T-helper 2 cell treated with Interferon-gamma antibody and Interleukin-4, amounts not matched to agents 100 ng/mL and 5 ng/mL, for 36 hours (primary cell): ENCODE measurements at regions not wholly inside any gene's neighbourhood (a gene's known extent, or its start where the extent isn't known, plus 50 kb on each side); places are given as distances from the start of the nearest gene placed in this dataset.
"Not testable (repeated sequence)": the region's sequence is repeated elsewhere in the genome, so short reads cannot be mapped to it uniquely, and the experiment has no call there.

ENCODE experiments used
- intact Hi-C: fragments of 100-400 bp; cut with micrococcal nuclease; formaldehyde crosslinking; loops from one replicate; pipeline ENCODE4 v1.15.1; 2023

DNA sequence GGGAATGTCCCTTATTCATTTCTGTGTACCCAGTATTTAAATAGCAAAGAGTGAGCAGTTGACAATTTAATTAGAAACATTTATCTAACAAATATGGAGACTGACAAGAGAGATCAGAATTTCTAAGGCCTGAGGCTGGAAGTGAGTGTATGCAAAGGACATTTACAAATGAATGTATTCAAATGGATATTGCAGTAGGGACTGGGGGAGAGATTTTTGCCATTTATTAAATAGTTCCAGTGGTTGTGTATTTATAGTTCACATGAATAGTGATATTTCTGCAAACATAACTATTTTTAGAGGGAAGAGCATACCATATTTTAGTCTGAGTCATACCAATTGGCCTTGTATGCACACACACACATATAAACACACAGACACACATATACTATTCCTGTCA, 592.4 kb downstream of the GLUD2 start:
- intact Hi-C loops = no loop called here

DNA sequence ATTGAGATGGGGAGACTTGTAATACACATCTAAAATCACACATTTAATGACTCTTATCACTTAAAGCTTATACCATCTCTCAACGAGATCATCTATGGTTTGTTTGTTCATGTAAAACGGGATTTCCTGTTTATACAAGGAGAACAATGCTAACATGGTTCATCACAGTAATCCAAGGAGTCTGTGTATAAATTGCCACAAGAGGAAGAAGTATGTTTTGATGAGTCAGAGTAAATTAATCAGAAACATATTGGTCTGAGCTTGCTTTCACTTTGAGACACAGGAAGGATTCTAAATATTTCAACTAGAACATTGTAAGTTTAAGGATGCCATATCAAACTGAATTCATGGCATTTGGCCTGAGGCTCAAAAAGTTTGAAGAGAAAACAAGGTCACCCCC, 594.1 kb downstream of the GLUD2 start:
- intact Hi-C loops = no loop called here

DNA sequence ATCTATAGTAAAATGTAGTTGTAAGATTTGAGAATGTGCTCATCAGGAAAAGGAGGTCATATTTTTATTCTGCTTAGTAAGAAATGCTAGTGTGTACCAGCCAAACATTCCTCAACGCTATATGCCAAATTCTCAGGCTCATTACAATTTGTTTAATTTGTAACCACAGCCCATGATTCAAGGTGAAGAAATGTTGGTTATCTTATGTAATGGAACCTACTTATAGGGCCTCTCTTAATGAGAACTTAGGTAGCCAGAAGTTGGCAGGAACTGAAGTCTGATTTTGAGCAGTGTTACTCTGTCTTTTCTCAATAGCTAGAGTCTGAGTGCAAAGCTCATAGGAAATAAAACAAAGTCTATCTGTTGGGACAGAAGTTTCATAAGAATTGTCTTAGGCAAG, 595.0 kb downstream of the GLUD2 start:
- intact Hi-C loops = no loop called here

DNA sequence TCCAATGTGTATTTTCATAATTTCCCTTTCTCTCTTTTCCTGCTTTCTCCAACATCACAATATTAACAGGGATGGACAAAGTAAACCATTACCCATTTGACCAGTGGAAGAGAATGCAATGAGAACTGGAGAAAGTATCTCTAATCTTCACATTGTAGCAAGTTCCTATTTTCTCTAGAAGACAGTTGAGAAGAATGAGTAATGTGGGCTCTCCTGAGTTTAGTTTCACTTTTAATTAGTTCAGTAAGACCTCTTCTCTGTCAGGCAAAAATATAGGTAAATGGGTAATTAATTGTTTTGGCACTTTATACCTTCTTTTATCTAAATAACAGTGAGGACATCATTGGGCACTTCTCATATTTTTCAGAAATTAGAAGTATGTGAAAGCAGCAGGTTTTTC, 602.0 kb downstream of the GLUD2 start:
- intact Hi-C loops = no loop called here

DNA sequence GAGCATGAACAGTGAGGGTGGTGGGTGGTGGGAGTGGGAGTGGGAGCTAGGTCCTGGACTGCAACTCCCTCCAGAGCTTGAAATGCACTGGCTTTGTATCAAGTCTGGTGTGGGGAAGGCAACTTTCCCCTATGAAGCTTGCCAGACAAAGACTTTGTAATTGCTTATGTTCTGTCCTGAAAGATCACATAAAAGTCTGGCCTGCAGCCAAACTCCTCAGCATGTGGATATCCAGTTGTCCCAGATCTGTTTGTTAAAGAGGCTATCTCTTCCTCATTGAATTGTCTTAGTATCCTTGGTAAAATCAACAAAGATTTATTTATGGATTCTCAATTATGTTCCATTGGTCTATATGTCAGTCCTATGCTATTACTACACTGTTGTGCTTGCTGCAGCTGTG, 607.9 kb downstream of the GLUD2 start:
- intact Hi-C loops = no loop called here

DNA sequence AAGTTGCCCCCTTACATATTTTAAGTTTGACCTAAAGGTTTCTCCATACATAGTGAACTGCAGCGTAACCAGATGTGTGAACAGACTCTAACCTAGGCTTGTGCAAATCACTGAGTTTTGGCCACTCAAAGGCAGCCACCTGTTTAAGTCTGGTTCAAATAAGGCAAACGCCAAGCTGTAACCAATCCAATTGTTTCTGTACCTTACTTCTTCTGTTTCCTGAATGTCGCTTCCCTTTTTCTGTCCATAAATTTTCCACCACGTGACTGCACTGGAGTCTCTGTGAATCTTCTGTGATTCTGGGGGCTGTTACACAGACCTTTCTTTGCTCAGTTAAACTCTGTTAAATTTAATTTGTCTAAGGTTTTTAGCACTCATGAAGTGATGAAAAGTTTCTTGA, 618.8 kb downstream of the GLUD2 start:
- intact Hi-C loops = no loop called here

DNA sequence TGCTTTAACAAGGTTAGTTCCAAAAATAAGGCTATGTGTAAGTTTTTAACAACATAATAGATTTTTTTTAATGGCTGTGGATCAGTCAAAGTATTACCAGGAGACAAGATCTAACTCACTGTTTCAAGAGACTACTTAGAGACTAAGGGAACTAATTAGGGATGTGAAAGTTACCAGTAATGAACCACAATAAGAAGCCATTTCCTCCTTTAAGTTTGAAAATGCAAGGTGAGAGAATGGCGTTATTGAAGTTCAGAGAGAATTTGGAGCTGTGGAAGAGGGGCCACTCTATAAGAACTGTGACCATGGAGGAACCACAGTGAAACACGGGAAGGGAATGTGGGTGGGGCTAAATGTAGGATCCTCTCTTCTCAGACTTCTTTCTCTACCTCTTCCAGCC, 624.2 kb downstream of the GLUD2 start:
- intact Hi-C loops = no loop called here

DNA sequence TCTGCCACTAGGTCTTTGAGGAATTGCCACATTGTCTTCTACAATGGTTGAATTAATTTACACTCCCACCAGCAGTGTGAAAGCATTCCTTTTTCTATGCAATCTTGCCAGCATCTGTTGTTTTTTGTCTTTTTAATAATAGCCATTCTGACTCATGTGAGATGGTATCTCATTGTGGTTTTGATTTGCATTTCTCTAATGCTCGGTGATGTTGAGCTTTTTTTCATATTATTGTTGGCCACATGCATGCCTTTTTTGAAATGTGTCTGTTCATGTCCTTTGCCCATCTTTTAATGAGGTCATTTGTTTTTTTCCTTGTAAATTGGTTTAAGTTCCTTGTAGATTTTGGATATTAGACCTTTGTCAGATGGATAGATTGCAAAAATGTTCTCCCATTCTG, 661.8 kb downstream of the GLUD2 start:
- intact Hi-C loops = not testable (repeated sequence)

DNA sequence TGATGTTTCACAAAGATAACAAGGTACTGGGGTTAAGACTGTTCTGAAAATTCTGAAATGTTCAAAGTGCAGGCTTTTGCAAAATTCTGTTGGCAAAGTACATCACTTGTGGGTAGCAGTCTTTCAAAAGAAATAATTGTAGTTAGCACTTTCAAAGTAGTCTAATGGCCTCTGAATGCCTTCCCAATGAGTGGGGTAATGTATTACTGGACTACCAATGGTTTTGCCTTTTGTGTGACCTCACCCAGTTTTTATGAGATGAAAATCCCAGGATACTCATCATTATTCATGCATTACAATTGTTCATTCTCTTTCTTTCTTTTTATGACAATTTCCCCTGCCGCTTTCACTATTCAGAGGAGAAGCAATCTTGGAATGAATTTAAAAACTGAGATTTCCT, 686.1 kb downstream of the GLUD2 start:
- intact Hi-C loops = no loop called here

DNA sequence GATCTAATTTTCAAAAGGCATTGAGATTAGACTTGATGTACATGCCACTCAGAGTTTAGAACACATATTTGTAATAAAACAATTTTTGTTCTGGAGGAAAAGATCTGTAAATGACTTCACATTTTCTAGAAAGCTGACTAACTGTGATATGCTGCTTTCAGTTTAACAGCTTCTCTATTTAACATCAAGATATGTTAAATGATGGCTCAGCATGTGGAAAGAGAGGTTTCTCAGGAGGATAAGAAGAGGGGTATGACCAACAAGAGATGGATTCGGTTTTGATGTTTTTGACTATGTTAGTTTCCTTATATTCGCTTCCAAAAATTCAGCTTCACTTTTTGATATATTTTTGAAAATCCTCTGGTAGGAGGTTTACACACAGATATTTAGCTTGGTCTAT, 698.7 kb downstream of the GLUD2 start:
- intact Hi-C loops = no loop called here

DNA sequence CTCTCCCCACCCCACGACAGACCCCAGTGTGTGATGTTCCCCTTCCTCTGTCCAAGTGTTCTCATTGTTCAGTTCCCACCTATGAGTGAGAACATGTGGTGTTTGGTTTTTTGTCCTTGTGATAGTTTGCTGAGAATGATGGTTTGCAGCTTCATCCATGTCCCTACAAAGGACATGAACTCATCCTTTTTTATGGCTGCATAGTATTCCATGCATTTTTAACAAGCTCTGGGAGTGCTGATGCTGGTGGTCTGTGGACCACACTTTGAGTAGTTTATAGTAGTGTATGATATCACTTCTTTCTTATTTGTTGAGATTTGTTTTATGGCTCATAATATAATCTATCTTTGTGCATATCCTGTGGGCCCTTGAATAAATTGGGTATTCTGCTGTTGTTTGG, 706.2 kb downstream of the GLUD2 start:
- intact Hi-C loops = not testable (repeated sequence)

DNA sequence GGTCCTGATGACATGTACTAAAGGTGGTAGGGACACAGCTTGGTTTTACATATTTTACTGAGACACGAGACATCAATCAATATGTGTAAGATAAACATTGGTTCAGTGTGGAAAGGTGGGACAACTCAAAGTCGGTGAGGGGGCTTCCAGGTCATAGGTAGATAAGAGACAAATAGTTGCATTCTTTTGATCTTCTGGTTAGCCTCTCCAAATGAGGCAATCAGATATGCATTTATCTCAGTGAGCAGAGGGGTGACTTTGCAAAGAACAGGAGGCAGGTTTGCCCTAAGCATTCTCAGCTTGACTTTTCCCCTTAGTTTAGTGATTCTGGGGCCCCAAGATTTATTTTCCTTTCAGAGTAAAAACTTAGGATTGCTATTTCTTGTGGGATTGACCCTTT, 706.9 kb downstream of the GLUD2 start:
- intact Hi-C loops = no loop called here

DNA sequence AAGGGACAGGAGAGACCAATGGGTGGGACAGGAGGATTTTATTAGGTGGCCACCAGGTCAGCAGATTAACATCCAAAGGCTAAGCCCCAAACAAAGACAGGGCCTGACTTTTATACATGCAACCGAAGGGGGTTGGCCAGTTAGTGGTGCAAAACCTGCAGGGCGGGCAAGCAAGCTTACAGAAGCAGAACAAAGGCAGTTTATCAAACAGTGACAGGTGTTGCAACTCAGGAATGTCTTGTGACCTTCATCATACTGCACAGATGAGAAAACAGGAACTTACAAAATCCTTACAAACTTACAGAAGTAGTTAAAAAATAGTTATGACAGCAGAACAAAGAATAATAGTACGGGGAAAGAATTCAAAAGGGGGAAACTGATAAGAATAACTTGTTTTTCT, 708.1 kb downstream of the GLUD2 start:
- intact Hi-C loops = no loop called here

DNA sequence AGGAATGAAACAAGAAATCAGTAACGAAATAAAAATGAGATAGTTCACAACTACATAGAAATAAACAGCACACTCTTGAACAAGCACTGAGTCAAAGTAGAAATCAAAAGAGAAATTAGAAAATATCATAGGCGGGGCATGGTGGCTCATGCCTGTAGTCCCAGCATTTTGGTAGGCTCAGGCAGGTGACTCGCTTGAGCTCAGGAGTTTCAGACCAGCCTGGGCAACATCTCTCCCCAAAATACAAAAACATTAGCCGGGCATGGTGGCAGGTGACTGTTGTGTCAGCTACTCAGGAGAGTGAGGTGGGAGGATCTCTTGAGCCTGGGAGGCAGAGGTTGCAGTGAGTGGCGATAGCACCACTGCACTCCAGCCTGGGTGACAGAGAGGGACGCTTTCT, 714.4 kb downstream of the GLUD2 start:
- intact Hi-C loops = no loop called here

DNA sequence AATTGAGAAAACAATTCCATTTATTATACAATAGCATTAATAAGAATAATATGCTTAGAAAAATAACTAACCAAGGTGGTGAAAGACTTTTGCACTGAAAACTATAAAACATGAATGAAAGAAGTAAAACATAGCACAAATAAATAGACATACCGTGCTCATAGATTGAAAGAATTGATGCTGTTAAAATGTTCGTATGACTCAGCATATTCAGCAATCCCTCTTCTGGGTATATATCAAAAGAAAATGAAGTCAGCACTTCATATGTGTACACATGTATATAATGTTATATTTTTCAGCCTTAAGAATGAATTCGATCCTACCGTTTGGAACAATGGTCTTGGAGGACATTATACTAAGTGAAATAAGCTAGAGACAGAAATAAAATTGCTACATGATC, 716.3 kb downstream of the GLUD2 start:
- intact Hi-C loops = no loop called here

DNA sequence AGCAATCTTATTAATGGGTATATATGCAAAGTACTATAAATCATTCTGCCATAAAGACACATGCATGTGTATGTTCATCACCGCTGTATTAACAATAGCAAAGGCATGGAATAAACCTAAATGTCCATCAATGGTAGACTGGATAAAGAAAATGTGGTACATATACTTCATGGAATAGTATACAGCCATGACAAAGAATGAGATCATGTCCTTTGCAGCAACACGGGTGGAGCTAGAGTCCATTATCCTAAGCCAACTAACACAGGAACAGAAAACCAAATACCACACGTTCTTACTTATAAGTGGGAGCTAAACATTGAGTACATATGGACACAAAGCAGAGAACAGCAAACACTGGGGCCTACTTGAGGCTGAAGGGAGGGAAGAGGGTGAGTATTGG, 720.8 kb downstream of the GLUD2 start:
- intact Hi-C loops = not testable (repeated sequence)

DNA sequence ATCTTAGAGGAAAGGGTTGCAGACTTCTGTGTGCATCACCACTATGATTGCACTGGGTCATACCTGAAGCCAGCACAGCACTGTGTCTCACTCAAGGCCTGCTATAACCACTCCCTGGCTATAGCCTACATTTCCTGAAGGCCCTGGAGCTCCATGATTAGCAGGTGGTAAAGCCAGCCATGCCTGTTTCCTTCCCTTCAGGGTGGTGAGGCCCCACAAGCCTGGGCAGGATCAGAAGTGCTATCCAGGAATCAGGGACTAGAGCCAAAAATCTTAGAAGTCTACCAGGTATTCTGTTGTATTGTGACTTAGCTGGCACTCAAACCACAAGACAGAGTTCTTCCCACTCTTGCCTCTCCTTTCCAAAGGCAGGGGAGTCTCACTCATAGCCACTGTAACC, 734.6 kb downstream of the GLUD2 start:
- intact Hi-C loops = no loop called here

DNA sequence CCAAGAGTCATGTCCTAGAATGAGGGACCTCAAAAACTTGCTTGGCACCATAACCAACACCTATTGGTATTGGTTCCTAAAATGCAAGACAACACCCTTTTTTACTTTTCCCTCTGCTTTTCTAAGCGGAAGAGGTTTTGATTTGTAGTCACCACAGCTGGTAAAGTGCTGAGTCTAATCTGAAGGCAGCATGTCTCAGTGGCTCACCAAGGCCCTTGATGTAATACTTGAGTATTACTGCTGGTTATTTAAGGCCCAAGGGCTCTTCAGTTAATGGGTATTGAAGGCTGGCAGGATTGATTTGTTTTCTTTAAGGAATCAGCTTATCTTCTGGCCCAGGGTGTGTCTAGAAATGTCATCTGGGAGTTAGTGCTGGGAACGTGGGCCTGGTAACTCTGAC, 735.1 kb downstream of the GLUD2 start:
- intact Hi-C loops = no loop called here

DNA sequence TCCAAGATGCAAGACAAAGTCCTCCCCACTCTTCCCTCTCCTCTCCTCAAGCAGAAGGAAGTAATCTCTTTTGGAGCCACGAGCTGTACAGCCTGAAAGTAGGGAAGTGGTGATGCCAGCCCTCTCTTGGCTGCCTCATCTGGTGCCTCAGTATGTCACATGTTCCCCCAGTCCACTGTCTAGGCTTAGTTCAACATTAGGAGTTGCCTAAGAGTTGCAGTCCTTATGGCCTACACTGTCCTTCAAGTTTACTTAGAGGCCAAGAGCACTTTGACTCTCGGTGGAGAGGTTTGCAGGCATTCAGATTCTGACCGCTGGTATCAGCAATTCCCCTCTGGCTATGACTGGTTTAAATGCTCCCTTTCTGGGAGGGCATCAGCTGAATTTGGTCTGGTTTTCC, 735.6 kb downstream of the GLUD2 start:
- intact Hi-C loops = no loop called here

DNA sequence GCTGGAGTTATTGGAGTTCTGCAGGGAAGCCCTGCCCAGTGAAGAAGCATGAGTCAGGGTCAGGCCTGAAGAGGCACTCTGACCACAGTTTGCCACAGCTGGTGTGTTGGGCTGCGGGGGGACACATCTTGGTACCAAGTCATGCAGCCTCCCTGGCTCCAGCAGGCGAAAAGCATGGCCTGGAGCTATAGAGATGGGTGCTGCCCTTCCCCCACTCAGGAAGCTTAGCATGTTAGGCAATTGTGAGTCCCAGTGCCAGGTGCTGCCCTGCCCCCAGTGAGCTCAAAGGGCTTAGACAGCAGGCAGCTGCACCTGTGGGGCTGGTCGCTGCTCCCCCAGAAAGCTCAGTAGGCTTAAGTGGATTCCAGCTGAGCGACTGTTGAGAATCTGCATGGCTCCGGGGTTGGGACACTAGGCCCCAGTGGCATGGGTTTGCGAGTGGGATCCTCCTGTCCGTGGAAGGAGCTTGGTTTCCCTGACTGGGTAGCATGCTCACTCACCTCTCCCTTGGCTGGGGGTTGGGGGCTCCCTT, 755.5 kb downstream of the GLUD2 start:
- intact Hi-C loops = no loop called here

DNA sequence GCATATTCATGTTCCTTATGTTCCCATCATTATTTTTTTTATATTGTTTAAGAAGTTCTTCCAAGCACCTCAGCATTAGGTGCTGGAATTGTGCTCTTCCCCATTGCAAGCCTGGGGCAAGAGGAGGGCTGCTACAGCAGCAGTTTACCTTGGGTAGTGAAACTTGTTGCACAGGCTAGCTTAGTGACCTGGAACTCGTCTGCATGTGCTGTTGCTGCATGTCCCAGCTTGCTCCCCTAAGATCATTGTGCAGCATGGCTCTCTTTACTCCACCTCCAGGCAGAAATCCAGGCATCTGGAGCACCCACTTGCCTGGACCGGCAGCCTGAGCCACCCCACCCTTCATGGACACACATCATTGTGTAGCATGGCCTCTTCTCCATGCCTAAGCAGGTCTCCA, 776.0 kb downstream of the GLUD2 start:
- intact Hi-C loops = no loop called here

DNA sequence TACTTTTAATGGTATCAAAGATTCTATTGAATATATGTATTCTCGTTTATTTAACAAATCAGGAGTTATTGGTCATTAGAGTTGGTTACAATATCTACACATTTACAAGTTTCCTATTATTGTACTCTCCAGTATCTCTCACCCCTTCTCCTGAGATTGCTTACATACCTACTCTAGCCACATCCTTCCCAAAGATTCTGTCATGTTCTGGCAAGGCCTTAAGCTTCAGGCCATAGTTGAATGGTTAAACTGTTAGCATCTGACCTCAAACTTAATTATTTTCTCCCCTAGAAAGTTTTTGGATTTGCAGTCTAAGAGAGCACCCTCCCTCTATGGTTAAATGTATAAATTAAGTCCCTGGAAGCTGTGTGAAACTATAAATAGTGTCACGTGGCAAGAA, 784.2 kb downstream of the GLUD2 start:
- intact Hi-C loops = no loop called here

DNA sequence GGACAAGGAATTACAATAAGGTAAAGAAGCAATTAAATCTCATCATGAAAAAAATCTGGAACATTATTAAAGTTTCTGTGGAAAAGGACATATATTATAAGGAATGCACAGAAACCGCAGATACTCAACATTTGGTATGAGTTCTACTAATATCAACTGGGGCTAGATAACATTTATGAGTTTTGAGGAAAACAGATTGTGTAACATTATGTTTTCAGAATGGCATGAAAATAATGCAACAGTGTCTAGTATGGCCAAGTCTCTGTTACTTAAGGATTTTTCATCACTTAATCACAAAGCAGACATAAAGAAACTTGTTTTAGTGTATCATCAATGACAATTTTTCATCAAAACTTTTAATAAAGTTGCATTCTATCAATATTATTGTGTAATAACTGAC, 785.0 kb downstream of the GLUD2 start:
- intact Hi-C loops = no loop called here

DNA sequence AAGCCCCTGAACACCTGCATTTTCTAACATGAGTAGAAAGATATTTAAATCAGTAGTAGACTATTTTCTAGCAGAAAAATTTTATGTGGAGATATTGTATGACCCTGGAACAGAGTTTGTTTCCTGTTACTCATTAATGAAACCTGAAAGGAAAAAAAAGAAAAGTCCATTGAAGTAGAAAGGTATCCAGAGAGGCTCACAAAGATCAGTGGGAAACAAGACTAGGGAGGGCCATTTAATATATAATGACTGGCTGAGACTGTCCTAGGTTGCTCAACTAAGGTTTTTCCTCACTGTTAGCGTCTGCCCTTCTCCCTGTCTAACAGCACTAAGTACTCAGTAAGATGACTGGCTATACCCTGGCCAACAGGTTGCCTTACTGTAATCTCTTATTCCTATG, 788.6 kb downstream of the GLUD2 start:
- intact Hi-C loops = no loop called here
